Fibroblast of the conjunctiva (primary cell): ENCODE measurements at regions not wholly inside any gene's neighbourhood (a gene's known extent, or its start where the extent isn't known, plus 50 kb on each side); places are given as distances from the start of the nearest gene placed in this dataset.
"Not testable (repeated sequence)": the region's sequence is repeated elsewhere in the genome, so short reads cannot be mapped to it uniquely, and the experiment has no call there.

Source experiments
- DNase-seq: peaks from one replicate; pipeline ENCODE4 v3.0.0-alpha.2; 2010; ENCODE audit warnings: low read depth

GRCh38 chr2:187684174-187684573, 129.9 kb upstream of the TFPI start:
- DNase-seq = no peak

GRCh38 chr2:187686416-187687024, 132.3 kb upstream of the TFPI start:
- no peak for DNase-seq

DNA sequence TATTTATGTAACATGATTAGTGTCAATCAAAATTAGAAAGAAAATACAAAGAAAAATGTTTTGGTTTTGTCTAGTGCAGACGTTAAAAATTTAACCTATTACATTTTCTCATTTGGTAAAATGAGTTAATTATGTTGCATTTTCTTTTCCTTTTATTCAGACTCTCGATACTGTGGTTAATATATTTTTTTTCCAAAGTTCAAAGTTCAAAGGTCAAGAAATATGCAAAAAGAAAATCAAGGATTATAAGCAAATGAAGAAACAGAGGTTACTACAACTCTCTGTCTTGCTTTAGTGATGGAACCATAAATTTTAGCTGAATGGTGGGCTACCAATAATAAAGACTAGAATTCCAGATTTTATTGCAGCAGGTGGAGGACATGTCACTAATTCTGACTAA, 133.3 kb upstream of the TFPI start:
- no peak for DNase-seq

GRCh38 chr2:187689372-187689771, 135.1 kb upstream of the TFPI start:
- no peak for DNase-seq

DNA sequence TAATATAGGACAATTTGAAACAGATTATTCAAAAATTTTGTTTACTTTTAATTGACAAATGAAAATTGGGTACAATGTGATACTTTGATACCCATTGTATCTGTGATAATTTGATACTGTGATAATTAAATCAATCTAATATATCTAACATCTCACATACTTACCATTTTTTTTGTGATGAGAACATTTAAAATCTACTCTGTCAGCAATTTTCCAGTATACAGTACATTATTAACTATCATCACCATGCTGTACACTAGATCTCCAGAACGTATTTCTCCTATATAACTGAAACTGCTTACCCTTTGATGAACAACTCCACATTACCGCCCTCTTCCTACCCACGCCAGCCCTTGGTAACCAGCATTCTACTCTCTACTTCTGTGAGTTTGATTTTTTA, 139.7 kb upstream of the TFPI start:
- no peak for DNase-seq

- DNase-seq = not testable (repeated sequence)
Observed at GRCh38 chr2:187696644-187697043, 142.4 kb upstream of the TFPI start.

DNA sequence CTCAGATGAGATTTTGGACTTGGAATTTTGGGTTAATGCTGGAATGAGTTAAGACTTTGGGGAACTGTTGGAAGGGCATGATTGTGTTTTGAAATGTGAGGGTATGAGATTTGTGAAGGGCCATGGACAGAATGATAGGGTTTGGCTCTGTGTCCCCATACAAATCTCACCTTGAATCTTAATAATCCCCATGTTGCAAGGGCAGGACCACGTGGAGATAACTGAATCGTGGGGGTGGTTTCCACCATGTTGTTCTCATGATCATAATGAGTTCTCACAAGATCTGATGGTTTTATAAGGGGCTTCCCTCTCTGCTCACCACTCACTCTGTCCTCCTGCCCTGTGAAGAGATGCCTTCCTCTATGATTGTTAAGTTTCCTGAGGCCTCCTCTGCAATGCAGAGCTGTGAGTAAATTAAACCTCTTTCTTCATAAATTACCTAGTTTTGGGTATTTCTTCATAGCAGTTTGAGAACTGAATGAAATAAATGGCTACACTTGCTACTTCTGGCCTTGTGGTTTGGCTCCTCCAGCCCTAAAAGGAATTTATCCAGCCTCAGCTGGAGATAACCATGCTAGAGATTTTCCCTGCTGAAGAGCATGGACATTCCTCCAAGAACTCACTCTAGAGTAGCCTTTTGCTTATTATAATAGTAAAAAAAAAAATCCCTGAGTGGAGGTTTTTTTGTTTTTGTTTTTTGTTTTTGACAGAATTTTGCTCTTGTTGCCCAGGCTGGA, 144.3 kb upstream of the TFPI start:
- DNase-seq = no peak

DNA sequence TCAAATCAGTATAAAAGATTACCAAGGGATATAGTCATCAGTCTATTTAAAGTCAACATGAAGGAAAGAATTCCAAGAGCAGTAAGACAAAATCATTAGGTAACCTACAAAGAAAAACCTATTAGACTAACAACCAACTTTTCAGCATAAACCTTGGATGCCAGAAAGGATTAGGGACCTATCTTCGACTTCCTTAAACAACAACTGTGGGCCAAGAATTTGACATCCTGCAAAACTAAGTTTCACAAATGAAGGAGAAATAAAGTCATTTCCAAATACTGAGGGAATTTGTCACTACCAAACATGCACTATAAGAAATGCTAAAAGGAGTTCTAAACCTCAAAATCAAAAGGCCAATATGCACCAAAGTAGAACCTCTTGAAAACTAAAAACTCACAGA, 147.9 kb upstream of the TFPI start:
- DNase-seq = no peak

- no peak for DNase-seq
Observed at GRCh38 chr2:187708272-187708671, 154.0 kb upstream of the TFPI start.

GRCh38 chr2:187709065-187709464, 154.8 kb upstream of the TFPI start:
- no peak for DNase-seq

DNA sequence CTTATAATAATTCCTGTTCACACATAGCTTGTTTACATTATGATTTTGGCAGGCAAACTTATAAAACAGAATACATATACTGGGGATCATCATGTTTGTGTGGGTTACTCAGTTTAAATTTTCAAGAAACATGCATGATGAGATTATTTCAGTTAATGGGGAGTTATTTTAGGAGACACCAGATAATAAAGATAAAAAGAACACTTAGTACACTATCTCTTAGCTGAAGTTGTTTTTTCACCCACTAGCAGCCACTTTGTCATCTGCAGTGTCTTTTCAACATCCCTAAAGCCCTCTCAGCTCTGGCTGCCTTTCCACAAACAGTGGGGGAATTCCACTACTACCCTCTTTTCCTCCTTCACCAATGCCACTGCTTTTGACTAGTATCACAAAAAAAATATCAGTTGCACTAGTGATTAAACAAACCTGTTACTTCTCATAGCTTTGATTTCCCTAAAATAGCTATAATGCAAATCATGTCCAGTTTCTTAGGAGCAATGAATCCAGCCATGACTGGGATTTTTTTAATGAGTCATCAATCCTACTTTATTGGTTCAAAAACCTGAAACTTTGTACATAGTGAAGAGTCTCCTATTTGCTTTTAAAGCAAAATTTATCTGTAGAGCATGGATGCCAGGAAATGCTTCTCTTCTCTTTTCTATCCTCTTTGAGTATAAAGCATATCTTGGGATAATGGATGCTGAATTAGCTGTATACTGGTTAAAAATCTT, 156.7 kb upstream of the TFPI start:
- no peak for DNase-seq

GRCh38 chr2:187715590-187715989, 161.4 kb upstream of the TFPI start:
- no peak for DNase-seq

DNA sequence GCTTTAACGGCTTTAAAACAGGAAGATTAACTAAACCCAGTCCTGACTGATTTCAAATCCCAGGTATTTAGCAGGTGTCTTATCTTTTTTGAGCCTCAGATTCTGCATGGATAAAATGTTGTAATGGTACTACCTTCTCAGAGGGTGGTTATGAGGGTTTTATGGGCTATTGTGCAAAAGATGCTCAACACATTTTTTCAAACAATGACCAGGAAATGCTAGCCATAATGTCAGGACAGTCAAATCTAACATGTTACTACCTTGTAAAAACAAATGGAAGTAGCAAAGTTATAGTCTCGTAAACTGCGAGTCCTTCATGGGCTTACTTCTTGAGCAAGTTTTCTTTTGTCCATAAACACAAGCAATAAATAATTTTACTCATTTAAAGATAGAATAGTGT, 162.1 kb upstream of the TFPI start:
- DNase-seq = no peak

GRCh38 chr2:187718092-187718491, 163.9 kb upstream of the TFPI start:
- DNase-seq = no peak

DNA sequence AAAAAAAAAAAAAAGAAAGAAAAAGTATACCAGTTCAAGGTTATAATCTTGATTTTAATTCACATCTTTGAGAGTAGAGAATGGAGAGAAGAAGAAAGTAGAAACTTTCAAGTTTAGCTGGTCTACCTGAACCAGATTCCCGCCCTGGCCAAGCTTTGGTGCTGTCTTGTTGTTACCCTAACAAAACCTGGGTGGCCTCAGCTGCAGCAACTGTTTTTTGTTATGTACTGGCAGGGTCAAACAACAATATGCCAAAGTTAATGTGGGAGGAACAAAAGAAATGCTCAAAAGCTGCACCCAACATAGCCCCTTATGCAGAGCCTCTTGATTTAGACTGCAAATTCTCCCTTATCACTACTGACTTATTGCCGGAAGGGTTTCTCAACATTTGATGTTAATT, 165.3 kb upstream of the TFPI start:
- DNase-seq = no peak

- DNase-seq = no peak
Observed at GRCh38 chr2:187748958-187749357, 194.7 kb upstream of the TFPI start.

DNA sequence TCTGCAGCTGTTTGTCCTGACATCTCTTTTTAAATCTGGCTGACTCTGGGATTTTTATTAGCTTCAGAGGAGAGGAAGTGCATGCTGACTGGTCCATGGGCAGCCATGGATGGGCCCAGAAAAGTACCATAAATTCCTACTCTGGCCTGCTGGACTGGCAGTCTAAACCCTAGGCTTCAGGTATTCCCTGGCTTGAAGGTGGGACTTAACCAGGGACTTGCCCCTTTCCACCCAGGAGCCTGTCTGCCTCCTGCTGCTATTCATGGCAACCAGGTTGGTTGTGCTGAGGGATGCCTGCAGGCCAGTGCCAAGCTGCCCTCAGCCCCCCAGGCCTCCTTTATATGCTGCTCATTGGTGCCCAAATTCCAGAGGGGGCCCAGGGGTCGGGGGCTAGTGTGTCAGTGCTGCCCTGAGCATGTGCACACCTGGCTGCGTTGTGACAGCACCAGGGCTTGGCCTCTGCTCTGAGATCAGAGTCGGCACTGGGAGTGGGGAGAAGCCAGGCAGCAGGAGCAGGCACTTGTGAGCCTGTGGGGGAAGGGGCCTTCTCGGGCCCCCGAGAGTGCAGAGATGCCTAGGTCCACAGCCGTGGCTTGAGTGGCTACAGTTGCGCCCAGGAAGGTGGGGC, 195.7 kb upstream of the TFPI start:
- DNase-seq = no peak

GRCh38 chr2:187768995-187769394, 214.8 kb upstream of the TFPI start:
- DNase-seq = no peak

GRCh38 chr2:187769437-187769836, 215.2 kb upstream of the TFPI start:
- DNase-seq = no peak

DNA sequence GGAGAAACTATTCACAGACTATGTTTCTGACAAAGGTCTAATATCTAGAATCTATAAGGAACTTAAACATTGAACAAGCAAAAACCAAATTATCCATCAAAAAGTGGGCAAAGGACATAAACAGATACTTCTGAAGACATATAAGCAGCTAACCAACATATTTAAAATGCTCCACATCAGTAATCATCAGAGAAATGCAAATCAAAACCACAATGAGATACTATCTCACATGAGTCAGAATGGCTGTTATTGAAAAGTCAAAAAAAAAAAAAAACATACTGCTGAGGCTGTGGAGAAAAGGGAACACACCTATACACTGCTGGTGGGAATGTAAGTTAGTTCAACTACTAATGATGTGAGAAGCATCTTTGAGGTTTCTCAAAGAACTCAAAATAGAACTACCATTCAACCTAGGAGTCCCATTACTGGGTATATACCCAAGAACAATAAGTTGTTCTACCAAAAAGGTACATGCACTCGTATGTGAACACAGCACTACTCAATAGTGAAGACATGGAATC, 220.4 kb upstream of the TFPI start:
- no peak for DNase-seq

DNA sequence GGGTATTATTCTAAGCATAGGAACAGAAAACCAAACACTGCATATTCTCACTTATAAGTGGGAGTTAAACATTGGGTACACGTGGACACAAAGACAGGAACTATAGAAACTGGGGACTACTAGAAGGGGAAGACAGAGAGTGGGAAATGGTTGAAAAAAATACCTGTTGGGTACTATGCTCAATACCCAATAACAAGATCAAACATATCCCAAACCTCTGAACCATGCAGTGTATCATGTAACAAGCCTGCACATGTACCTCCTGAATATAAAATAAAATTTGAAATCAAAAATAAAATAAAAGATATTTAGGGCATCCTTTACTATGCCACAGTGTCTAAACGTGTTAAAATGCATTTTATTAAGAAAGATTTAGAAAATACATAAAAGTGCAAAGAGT, 221.0 kb upstream of the TFPI start:
- DNase-seq = no peak

DNA sequence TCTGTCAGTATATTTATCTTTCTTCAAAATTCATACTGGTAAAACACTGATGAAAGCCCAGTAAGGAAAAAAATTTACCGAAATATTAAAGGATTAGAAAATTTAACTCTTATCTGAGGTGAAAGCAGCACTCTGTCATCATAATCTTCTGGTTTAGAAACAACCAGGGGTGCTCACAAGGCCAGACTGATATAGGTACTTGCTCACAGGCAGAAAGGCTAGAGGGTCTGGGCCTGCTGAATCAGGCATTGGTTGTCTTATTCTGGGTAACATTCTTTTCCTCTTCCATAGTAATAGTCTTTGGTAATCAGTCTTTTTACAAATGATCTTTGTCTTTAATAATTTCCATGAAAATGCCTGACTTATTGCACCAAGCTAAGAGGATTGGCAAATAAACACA, 221.4 kb upstream of the TFPI start:
- no peak for DNase-seq

GRCh38 chr2:187782301-187782700, 228.1 kb upstream of the TFPI start:
- DNase-seq = no peak
